Suprapubic skin (tissue), 4 donors: ENCODE measurements at regions not wholly inside any gene's neighbourhood (a gene's known extent, or its start where the extent isn't known, plus 50 kb on each side); places are given as distances from the start of the nearest gene placed in this dataset.

Source experiments
- EP300 ChIP-seq: sonication (generic); formaldehyde crosslinking; IDR thresholded peaks from one replicate; pipeline ENCODE4 v1.6.1; 2017; ENCODE audit warnings: antibody characterized with exemption
- POLR2A ChIP-seq, 2 donors: fragments of 450-650 bp; IDR thresholded peaks; one replicate each; pipeline ENCODE4 v1.6.1; 2017; ENCODE audit warnings: antibody characterized with exemption in 2 of 2, mild to moderate bottlenecking in 2 of 2, moderate library complexity in 2 of 2
- POLR2AphosphoS5 ChIP-seq, 3 donors: sonication (generic); formaldehyde crosslinking; IDR thresholded peaks; one replicate each; pipeline ENCODE4 v1.6.1; 2017; ENCODE audit warnings: antibody characterized with exemption in 3 of 3
- TF ChIP-seq, protein P1 (sequence below), 2 donors: fragments of 200-600 bp in 1 of 2; fragments of 450-650 bp in 1 of 2; sonication (generic) in 1 of 2; IDR thresholded peaks; one replicate each; pipeline ENCODE4 v1.5.1; 2016 to 2019; ENCODE audit warnings: antibody characterized with exemption in 2 of 2, mild to moderate bottlenecking in 1 of 2, moderate library complexity in 1 of 2

DNA sequence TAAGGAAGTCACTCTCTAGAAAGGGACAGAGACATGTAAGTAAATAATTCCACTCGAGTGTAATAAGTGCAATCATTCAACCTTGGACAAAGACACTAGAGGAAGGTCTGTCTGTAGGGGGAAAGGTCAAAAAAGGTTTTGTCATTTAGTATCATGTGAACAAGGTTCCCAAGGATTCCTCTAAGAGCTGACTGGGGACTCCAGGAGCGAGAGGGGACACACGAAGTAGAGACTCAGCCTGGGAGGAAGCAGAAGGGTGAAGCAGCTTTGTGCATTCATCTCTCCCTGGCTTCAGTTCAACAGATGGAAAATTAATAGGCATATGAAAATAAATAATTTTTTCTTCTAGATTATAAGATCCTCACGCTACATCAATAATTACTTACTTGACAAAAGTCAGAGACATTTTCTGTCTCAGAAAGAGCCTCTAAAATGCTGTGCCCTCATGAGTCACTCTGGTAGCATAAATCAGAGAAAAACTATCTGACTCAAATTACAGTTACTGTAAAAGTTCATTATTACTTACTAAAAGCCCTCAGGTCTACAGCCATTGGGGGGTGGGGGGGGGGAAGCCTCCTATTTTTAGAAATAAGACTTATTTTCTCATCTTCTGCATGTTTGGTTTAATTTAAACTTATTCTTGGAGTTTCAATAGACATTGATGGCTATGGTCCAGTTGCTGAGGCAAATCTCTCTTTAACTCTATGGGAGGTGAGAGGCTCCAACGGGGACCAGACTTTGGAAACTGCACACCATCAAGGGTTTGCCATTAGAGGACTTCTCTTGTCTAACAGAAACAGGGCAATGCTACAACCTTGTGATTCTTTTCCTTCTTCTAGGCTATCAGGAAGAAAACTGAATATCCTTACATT, 275.1 kb upstream of the KLF14 start:
- TF ChIP-seq, protein P1, sequence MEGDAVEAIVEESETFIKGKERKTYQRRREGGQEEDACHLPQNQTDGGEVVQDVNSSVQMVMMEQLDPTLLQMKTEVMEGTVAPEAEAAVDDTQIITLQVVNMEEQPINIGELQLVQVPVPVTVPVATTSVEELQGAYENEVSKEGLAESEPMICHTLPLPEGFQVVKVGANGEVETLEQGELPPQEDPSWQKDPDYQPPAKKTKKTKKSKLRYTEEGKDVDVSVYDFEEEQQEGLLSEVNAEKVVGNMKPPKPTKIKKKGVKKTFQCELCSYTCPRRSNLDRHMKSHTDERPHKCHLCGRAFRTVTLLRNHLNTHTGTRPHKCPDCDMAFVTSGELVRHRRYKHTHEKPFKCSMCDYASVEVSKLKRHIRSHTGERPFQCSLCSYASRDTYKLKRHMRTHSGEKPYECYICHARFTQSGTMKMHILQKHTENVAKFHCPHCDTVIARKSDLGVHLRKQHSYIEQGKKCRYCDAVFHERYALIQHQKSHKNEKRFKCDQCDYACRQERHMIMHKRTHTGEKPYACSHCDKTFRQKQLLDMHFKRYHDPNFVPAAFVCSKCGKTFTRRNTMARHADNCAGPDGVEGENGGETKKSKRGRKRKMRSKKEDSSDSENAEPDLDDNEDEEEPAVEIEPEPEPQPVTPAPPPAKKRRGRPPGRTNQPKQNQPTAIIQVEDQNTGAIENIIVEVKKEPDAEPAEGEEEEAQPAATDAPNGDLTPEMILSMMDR (IDR thresholded peaks at IDR 0.05) = no peak
- TF ChIP-seq POLR2AphosphoS5 (IDR thresholded peaks at IDR 0.05) = no peak
- no peak for TF ChIP-seq POLR2A (IDR thresholded peaks at IDR 0.05)
- no peak for TF ChIP-seq EP300
